MM.1S (cell line): ENCODE measurements at regions not wholly inside any gene's neighbourhood (a gene's known extent, or its start where the extent isn't known, plus 50 kb on each side); places are given as distances from the start of the nearest gene placed in this dataset.

ENCODE experiments used
- CTCF ChIP-seq: fragments of 300-600 bp; sonication (generic); IDR thresholded peaks from 2 replicates; pipeline ENCODE4 v1.5.1; 2016; ENCODE audit warnings: antibody characterized with exemption, low read length, mixed read lengths
- EZH2phosphoT487 ChIP-seq: fragments of 300-600 bp; sonication (generic); IDR thresholded peaks from 2 replicates; pipeline ENCODE4 v1.6.1; 2018; ENCODE audit warnings: antibody characterized with exemption, low read length

GRCh38 chr5:98085593-98085992 is 687.9 kb upstream of the RGMB start:
- TF ChIP-seq EZH2phosphoT487, result no peak
- TF ChIP-seq CTCF, result no peak
